ENCODE measurements at regions not wholly inside any gene's neighbourhood (a gene's known extent, or its start where the extent isn't known, plus 50 kb on each side); places are given as distances from the start of the nearest gene placed in this dataset.
"Not testable (repeated sequence)": the region's sequence is repeated elsewhere in the genome, so short reads cannot be mapped to it uniquely, and the experiment has no call there.

- DNase-seq, result peak in 1 of 2 donors; percentile 18
Observed at GRCh38 chr2:129923265-129924091, 56.0 kb upstream of the RAB6C start.

GRCh38 chr2:129924115-129924514 lies 55.4 kb upstream of the RAB6C start:
- DNase-seq, result not testable (repeated sequence)

- DNase-seq, result no peak
Observed at GRCh38 chr2:129925381-129925780, 54.1 kb upstream of the RAB6C start.

- DNase-seq, result no peak
Observed at GRCh38 chr2:129927696-129928095, 51.8 kb upstream of the RAB6C start.

- no peak for DNase-seq
Observed at GRCh38 chr2:129929321-129930290, 49.9 kb upstream of the RAB6C start.
